DMS 273 (cell line): ENCODE measurements at regions not wholly inside any gene's neighbourhood (a gene's known extent, or its start where the extent isn't known, plus 50 kb on each side); places are given as distances from the start of the nearest gene placed in this dataset.
A peak's percentile ranks its signal among the peaks of the same experiment; 100 is the strongest.

Experiments
- DNase-seq: peaks from one replicate; lab custom pipeline; 2025; ENCODE audit not compliant: unreplicated experiment; lab: John Stamatoyannopoulos, UW

DNA sequence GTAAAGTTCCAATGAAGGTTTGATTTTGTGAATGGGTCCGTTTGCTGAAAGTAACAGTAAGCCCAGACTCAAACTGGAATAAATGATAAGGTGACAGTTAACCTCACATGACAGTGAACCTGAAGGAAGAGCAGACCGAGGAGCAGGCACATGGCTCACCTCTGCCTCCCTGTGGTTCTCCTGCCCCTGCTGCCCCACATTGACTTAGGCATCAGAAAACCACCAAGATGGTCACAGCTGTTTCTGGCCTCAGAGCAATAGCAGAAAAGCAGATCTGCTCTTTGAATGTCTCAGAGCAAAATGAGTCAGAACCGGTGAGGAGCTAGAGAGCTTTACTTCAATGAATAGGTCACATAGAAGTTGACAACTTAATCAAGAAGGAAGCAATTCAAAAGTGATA is 487.6 kb downstream of the METTL4 start:
- DNase-seq, result peak; percentile 43

DNA sequence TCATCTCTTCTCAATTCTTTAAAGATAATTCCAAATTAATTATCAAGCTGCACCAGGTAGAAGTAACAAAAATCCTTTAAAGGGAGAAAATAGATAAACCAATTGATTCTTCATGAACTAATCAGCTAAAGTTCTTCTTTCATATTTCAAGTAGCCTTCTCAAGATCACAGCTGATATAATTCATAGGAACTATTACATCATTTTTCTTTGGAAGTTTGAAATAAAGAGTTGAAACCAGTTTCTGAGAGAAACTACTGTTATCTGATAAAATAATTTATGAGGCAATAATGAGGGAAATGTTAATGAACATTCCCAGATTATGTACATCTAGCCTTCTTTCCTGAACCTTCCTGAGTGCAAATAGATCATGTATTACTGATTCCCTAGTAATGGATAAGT is 484.9 kb downstream of the METTL4 start:
- DNase-seq, result no peak

DNA sequence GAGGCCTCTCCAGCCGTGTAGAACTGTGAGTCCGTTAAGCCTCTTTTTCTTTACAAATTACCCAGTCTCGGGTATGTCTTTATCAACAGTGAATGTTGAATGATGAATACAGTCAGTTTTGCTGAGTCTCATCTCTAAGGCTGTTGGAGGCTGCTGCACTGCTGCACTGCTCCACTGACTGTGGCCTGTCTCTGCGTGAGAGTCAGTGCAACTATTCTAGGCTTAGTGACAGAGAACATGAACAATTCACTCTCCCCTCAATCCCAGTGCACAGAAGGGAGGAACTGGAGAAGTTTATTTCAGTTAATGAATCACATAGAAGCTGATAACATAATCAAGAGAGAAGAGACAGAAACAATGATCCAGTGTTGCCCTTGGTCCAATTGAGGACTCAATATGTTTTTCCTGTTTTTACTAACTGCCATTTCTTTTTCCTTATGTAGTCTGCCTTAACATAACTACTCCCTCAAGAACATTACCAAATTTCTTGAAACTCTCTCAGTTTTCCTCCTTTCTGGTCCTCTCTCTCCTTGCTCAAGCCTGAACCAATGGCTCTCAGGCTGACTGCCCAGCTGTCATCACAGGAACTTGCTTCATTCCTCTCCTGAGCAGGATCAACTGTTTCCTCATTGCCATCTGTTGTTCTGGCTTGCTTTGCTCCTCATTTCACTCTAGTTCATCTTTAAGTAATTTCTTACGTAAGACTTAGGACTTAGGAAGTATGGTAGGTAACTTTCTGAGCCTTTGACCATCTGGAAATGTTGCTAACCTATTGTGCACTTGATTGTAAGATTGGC is 483.2 kb downstream of the METTL4 start:
- peak; percentile 85 for DNase-seq

DNA sequence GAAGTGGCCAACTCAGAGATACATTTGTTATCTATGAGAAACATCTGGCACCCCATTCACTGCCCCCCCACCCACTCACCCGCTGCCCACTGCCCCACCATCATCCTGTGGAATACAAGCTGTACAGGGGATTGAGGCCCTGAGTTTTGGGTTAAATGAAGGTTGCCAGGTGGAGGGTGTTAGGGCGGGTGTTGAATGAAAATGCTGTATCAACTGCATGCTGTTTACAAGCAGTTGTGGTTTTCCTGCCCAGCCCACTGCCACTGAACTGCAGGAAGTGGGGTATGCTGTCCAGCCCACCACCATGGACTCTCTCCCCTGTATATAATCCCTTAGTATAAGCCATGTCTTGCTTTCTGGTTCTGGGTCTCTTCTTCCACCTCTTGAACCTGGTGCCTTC is 481.9 kb downstream of the METTL4 start:
- no peak for DNase-seq

DNA sequence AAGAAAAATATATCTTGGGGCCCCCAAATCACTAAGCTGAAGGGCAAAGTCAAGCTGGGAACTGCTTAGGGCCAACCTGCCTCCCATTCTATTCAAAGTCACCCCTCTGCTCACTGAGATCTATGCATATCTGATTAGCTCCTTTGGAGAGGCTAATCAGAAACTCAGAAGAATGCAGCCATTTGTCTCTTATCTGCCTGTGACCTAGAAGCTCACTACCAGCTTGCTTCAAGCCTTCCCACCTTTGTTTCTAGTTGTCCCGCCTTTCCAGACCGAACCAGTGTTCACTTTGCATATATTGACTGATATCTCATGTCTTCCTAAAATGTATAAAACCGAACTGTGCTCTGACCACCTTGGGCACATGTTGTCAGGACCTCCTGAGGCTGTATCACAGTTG is 479.4 kb downstream of the METTL4 start:
- DNase-seq, result no peak

DNA sequence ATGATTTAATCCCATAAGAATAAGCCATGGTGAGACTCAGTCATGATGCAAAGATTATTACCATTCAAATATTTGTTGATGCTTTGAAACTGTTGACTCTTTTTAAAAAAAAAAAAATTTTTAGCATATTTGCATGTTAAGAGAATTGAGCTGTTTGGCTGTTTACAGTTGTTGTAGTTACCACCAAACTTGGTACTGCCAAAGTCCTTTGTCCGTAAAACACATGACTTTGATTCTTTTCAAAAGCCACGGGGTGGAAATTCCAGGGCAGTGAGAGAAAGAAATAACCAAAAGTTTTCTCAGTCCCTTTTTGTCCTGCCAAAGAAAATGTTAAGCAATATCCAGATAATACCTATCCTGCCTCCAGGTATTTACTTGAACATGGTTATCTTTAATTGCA is 474.8 kb downstream of the METTL4 start:
- no peak for DNase-seq

DNA sequence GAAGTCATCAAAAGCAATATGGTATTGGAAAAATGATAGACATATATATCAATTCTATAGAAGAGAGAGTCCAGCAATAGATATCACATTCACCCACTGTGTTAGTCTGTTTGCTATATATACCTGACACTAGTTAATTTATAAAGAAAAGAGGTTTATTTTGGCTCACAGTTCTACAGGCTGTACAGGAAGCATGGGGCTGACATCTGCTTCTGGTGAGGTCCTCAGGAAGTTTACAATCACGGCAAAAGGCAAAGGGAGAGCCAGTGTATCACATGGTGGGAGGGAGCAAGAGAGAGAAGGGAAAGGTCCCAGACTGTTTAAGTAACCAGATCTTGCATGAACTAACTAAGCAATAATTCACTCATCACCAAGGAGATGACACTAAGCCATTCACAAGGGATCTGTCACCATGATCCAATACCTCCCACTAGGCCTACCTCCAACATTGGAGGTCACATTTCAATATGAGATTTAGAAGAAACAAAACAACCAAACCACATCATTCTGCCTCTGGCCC is 470.6 kb downstream of the METTL4 start:
- no peak for DNase-seq

DNA sequence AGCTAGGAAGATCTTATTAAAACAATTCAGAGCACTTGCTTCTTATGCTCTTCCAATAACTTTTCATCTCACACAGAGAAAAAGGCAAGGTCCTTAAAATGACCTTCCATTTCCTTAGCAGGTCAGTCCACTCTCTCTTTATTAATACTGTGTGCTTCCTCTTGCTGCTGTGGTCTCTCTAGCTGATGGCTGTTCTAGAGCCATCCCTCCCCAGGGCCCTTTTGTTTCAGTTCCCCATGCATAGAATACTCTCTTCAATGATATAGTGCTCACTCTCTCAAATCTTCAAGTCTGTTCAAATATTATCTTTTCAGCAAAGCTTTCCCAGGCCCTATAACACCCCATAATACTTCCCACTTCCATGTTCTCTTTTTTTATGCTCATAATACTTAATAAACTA is 469.3 kb downstream of the METTL4 start:
- DNase-seq, result no peak

DNA sequence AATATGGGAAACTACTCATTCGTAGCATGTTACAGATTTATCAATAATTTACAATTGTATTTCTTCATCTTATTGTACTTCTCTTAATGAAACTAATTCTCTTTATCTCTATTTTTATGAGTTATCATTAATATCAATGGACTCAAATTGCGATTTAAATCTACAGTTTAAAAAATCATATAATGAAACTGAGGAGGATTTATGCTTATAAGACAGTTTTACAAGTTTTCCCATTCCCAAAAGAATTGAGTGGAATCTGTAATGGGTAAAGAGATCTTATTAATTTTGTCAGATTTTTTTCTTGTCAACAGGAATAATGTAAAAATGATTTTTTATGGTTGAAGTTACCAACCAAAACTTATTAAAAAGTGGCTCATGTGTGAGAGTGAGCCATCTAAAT is 468.0 kb downstream of the METTL4 start:
- DNase-seq, result no peak

DNA sequence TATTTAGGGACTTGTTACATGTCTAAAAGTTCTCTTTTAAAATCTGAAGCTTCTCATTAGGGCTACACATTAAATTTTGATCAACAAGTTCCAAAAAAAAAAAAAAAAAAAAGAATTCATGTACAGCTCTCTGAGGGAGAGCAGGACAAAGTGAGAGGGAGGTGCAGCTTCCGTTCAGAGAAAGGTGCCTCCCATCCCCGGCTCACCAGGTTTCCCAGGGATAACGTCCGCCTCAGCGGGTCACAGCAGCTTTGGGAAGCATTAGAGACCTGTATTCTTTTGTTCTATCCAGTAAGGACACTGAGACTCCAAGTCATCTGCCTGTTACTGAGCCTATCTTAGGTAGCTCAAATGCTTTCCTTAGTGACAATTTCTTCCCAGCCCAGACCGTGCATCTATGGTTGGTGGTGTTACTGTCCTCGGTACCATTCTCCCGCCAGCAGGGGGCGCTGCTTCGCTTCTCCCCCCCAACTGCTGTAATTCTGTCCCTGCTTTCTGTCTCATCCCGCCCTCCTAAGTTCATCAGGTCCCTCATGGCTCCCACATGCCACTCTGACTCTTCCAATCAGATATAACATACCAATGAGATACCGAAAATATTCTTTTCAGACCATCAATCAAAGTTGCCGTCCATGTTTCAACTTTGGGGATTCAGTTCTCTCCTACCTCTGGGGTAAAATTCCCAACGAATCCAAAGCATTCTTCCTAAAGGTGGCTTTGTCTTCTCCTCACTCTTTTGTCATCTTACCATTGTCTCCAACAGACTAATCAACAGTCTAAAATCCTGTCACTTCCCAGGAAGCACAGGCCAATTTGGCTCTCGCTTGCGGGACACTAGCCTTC is 466.5 kb downstream of the METTL4 start:
- peak; percentile 73 for DNase-seq

DNA sequence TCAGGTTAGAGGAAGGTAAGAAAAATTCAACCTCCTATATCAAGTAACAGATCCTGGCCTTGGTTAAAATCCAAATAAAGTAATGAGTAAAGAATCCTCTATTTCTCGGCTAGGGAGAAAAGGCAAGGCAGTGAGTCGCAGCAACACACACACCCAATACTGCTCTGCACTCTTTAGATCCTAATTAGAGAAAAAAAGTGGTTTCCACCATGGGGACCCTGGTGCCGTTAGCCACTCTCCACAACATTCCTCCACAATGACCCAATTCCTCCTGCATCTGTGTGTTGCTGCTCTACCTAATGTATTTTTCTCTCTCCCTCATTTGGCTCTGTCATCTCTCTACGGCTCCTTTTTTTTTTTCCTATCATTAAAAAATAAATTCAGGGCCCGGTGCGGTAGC is 462.7 kb downstream of the METTL4 start:
- no peak for DNase-seq

DNA sequence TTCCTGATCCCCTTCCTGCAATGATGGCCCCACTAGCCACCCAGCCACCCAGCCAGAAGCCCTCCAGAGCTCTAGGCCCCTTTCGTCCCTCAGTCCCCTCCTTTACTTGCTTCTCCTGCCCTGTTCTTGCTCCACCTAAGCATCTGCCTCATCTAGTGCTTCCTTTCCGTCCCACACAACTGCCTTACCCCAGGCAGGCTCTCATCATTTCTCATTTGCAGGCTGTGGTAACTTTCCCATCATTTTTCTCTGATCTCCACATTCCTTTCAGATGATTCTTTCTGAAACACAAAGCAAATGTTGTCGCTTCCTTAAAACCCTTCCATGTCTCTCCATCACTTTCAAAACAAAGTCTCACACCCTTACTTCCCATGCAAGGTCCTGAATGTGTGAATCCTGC is 459.8 kb downstream of the METTL4 start:
- DNase-seq, result no peak

DNA sequence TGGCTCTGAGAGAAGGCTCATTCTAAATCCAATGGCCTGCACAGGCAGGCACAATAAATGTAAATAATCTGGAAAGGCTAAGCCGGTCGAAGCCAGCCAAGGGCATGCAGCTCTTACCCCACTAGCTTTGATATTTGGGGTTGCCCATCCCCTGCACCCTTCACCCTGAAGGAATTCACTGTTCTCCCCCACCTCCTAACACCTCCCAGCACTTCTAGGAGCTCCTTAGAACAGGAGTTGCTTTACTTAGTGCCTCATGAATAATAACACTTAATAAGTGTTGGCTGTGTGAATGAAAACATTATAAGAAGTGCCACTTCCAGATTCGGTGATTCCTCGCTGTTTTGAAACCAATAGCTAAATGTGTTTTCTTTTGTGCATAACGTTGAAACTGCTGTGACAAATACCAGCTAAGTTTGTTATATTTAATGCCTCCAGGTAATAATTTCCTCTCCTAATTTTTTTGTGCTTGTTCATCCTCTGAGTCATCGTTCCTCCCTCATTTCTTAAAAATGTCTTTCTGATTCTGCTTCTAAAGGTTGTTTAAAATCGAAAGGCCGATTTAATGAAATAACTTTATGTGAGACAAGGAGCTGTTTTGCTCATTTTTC is 458.8 kb downstream of the METTL4 start:
- no peak for DNase-seq

DNA sequence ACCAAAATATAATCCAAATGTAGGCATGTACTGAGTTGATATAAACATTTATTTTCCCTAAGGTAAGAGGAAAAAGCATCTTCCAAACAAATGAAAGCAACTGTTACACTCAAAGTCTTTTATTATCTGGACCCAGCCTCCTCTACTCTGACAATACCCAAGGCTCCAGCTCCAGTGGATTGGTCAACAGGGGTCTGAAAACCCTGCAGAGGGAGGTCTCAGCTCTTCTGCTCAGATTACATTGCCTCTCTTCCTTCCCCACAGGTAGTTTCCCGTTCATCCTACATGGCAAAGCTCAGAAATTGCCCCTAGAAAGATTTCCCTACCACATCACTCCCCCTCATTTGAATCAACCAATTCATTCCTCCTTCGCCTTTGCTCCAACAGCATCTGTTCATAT is 457.0 kb downstream of the METTL4 start:
- DNase-seq, result no peak

DNA sequence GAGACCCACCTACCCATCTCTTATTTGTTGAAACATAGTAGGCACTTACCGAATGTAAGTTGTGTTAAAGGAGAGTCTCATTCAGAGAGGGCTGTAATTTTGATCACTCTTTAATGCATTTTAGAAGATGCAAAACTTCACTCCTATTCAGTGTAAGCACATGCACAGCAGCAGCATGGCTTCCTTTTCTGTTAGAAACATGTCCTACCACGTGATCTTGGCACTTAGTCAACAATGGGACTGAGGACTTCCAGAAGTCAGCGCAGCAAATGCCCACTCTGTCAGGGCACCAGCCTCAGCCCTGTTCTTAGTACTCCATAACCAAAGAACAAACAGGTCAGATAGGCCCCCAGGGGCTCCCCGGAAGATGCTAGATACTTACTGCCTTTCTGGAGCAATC is 456.5 kb downstream of the METTL4 start:
- no peak for DNase-seq

DNA sequence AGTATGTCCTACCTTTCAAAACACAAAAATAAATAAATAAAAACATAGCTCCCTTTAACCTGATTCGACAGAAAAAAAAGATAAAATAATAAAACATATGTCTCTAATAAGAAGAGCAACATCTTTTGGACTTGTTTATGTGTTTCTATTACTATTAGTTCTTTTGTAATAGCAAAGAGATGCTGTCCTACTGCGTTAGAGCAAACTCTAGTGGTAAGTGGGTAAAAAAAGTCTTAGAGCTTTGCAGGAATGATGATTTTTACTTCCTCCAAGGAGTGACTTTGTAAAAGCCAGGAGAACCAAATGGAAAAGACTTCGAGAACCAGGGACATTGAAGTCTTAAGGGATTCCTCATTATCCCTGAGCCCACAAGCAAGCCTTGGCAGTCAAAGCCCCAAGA is 450.1 kb downstream of the METTL4 start:
- DNase-seq, result no peak

DNA sequence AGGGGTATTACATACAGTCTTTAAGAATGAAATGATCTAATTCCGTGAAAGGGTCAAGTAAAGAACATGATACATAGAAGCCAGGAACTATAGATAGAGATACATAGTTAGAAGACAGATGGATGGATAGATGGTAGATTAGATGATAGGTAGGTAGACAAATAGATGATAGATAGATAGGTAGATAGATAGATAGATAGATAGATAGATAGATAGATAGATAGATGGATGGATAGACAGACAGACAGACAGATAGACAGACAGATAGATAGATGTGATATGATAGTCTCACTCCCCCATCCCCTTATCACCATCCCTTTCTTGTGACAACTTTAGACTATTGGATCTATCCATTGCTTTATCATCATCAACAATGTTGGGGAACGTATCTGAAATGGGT is 448.2 kb downstream of the METTL4 start:
- DNase-seq, result no peak

DNA sequence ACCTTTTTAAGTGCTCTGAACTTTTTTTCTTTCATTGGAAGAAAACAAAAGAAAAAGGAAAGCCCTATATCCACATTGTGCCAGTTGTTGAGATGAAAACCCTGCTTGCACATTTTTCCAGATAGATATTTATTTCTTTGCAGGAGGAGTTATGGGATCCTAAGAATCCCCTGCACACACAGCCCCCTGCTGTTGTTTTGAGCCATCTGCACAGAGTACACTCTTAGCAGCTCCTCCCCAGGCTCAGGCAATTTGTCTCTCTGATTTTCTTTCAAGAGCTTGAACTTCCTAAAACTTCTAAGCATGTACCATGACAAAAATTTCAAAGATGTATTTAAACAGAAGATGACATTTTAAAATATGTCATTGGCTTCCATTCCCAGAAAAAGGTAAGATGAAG is 436.9 kb downstream of the METTL4 start:
- DNase-seq, result peak; percentile 23

DNA sequence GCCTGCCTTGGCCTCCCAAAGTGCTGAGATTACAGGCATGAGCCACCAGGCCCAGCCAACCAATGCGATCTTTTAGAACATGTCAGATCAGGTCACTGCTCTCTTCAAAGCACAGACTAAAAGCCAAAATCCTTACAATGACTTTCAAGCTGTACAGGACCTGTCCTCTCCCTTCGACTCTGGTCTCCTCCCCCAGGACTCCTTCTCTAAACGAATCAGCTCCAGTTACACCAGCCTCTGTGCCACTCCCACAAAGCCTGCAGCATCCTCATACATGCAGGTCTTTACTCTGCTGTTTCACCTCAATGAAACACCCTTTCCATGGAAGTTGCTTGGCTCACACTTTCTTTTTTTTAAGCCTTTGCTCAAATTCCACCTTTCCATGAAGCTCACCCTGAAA is 436.0 kb downstream of the METTL4 start:
- no peak for DNase-seq

DNA sequence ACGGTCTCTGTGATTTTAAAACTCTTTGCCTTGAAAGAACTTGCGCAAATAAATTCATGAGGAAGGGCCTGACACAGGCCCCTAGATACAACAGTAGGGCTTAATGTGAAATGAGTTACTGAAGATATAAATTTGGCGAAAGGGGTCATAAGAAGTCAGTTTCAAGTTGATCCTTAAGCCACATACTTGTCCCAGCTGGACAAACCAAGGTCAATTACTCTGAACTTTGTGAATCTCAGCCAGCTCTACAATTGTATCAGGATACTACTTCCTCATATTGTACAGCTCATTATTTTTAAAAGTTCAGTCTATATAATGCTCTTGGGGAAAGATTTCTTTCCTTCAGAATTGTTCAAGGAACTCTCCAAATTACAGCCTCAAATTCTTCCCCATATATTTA is 432.8 kb downstream of the METTL4 start:
- DNase-seq, result no peak

DNA sequence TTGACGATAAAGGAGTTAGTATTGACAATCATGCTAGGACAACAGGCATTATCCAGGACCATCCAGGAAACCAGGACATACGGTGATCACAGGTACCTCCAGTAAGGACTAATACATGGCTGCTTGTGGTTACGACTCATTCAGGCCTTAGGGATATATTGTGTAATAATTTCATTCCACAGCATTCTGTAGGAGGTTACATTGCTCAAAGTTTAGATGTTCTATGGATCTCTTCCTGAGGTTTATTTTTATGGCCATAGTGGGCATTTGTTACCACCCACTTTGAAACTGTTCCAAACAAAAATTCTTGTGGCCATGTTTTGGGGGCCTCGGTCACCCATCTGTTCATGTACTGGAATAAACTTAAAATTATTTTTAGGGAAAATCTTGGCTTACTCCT is 431.6 kb downstream of the METTL4 start:
- DNase-seq, result no peak

DNA sequence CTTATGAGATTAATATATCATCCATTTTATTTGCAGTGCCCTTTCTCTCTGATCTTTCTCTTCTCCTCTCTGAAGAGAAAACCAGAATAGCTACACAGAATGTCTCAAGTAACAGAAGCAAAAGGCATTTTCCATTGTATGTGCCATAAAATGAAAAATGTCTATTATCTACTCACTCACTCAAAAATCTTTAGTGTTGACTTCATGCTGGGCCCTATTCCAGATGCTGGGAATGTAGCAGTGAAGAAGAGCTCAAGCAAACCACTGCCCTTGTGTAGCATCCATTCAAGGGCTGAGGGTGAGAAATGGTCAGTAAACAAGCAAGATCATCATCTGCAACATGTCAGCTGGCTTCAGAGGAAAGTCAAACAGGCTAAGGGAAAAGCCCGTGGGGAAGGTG is 427.7 kb downstream of the METTL4 start:
- DNase-seq, result no peak
